Naive thymus-derived CD4-positive, alpha-beta T cell (primary cell): ENCODE measurements at regions not wholly inside any gene's neighbourhood (a gene's known extent, or its start where the extent isn't known, plus 50 kb on each side); places are given as distances from the start of the nearest gene placed in this dataset.

Source experiments
- ATAC-seq: fragments of 150-1000 bp; cut with Tn5 transposase; 2 replicates; pipeline ENCODE4 v1.10.0; 2021; ENCODE audit warnings: mild to moderate bottlenecking, moderate library complexity
- CTCF ChIA-PET: fragments of 350-600 bp; sonication (Branson Sonifier 250); formaldehyde crosslinking; loops from one replicate; lab custom pipeline; 2021; ENCODE audit warnings: antibody characterized with exemption; lab: Charles Lee
- POLR2A ChIA-PET: fragments of 350-600 bp; sonication (Branson Sonifier 250); formaldehyde crosslinking; loops from one replicate; lab custom pipeline; 2021; ENCODE audit warnings: antibody characterized with exemption, inconsistent platforms; lab: Charles Lee
- DNase-seq, 9 donors: peaks; one replicate each; pipeline versions ENCODE4 v3.0.0 to v3.0.0-alpha.2; 2020 to 2022; ENCODE audit warnings: mixed read lengths in 1 of 9
- H3K27ac ChIP-seq: one replicate; pipeline ENCODE4 v1.7.0; 2013; ENCODE audit warnings: mild to moderate bottlenecking, low read depth, low read length, moderate library complexity
- H3K27me3 ChIP-seq, 2 donors: one replicate each; pipeline ENCODE4 v1.7.0; 2013; ENCODE audit warnings: low read length in 2 of 2, mild to moderate bottlenecking in 2 of 2, moderate library complexity in 2 of 2; ENCODE audit not compliant: control insufficient read depth in 2 of 2, insufficient read depth in 2 of 2
- H3K36me3 ChIP-seq, 3 experiments: 1 replicate in 2 of 3; 2 replicates in 1 of 3; pipeline ENCODE4 v1.7.0; 2013; ENCODE audit warnings: low read length in 3 of 3, mild to moderate bottlenecking in 3 of 3, moderate library complexity in 1 of 3; ENCODE audit not compliant: insufficient read depth in 3 of 3, control insufficient read depth in 2 of 3
- H3K4me1 ChIP-seq, 2 donors: one replicate each; pipeline ENCODE4 v1.7.0; 2013; ENCODE audit warnings: low read length in 2 of 2, mild to moderate bottlenecking in 2 of 2, moderate library complexity in 1 of 2; ENCODE audit not compliant: control insufficient read depth in 2 of 2, insufficient read depth in 2 of 2
- H3K4me3 ChIP-seq: 2 replicates; pipeline ENCODE4 v1.7.0; 2013; ENCODE audit warnings: mild to moderate bottlenecking, low read length
- H3K9me3 ChIP-seq, 3 experiments: 1 replicate in 2 of 3; 2 replicates in 1 of 3; pipeline ENCODE4 v1.7.0; 2013; ENCODE audit warnings: low read length in 3 of 3; ENCODE audit not compliant: control insufficient read depth in 2 of 3
- H3K27ac Mint-ChIP-seq, 9 donors: one replicate each; pipeline ENCODE4 v1.8.0; 2020 to 2022; ENCODE audit warnings: mixed read lengths in 9 of 9, mild to moderate bottlenecking in 8 of 9, moderate library complexity in 5 of 9, inconsistent platforms in 2 of 9
- H3K27me3 Mint-ChIP-seq, 5 donors: one replicate each; pipeline ENCODE4 v1.8.0; 2021 to 2022; ENCODE audit warnings: mixed read lengths in 5 of 5, mild to moderate bottlenecking in 1 of 5
- H3K36me3 Mint-ChIP-seq, 5 donors: one replicate each; pipeline ENCODE4 v1.8.0; 2020 to 2022; ENCODE audit warnings: mixed read lengths in 5 of 5, mild to moderate bottlenecking in 3 of 5, inconsistent platforms in 1 of 5
- H3K4me1 Mint-ChIP-seq, 7 donors: one replicate each; pipeline ENCODE4 v1.8.0; 2020 to 2022; ENCODE audit warnings: mixed read lengths in 7 of 7, mild to moderate bottlenecking in 3 of 7, inconsistent platforms in 1 of 7
- H3K4me3 Mint-ChIP-seq, 10 donors: one replicate each; pipeline ENCODE4 v1.8.0; 2020 to 2022; ENCODE audit warnings: mild to moderate bottlenecking in 10 of 10, mixed read lengths in 10 of 10, moderate library complexity in 6 of 10, inconsistent platforms in 2 of 10
- H3K9me3 Mint-ChIP-seq, 11 donors: one replicate each; pipeline ENCODE4 v1.8.0; 2020 to 2022; ENCODE audit warnings: mixed read lengths in 11 of 11, mild to moderate bottlenecking in 4 of 11, inconsistent platforms in 1 of 11, moderate library complexity in 1 of 11
- intact Hi-C, 2 donors: fragments of 100-400 bp; cut with micrococcal nuclease; formaldehyde crosslinking; loops; one replicate each; pipeline ENCODE4 v1.15.1; 2023

DNA sequence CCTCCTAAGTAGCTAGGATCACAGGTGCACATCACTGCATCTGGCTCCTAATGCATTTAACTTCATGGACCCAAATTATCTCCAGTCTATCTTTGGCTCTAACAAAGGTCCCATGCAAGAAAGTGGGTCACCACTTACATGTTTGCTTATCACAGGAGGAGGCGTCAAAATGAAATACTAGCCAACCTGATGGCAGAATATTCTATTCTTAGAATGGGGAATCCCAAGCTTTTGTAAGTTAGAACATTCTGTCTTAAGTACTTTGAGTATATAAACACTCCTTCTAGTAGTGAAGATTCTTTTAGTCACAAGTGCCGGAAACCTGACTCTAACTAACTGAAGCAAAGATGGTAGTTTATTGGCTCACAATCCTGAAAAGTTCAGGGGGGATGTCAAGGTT, 72.0 kb upstream of the ADAMTS9 start:
- ChIA-PET POLR2A (no interaction called here), CTCF (no interaction called here)
- no peaks in the 10 kb centered on the region for H3K36me3 Mint-ChIP-seq
- Histone ChIP-seq H3K4me1 (no peaks in the 10 kb centered on the region), H3K9me3 (no peaks in the 10 kb centered on the region), H3K36me3 (no peaks in the 10 kb centered on the region), H3K27ac (no peak overlapping the region), H3K4me3 (no peak overlapping the region), H3K27me3 (no peaks in the 10 kb centered on the region)
- H3K27ac Mint-ChIP-seq, result no peak overlapping the region
- H3K27me3 Mint-ChIP-seq, result peaks cover 0 to 2% (median 0%) of the 10 kb centered on the region in 5 donors
- no peak overlapping the region for H3K4me3 Mint-ChIP-seq
- ATAC-seq, result no peak
- intact Hi-C loops, result no loop called here
- no peaks in the 10 kb centered on the region for H3K4me1 Mint-ChIP-seq
- no peak for DNase-seq
- peaks cover 0 to 6% (median 2%) of the 10 kb centered on the region in 11 donors for H3K9me3 Mint-ChIP-seq

DNA sequence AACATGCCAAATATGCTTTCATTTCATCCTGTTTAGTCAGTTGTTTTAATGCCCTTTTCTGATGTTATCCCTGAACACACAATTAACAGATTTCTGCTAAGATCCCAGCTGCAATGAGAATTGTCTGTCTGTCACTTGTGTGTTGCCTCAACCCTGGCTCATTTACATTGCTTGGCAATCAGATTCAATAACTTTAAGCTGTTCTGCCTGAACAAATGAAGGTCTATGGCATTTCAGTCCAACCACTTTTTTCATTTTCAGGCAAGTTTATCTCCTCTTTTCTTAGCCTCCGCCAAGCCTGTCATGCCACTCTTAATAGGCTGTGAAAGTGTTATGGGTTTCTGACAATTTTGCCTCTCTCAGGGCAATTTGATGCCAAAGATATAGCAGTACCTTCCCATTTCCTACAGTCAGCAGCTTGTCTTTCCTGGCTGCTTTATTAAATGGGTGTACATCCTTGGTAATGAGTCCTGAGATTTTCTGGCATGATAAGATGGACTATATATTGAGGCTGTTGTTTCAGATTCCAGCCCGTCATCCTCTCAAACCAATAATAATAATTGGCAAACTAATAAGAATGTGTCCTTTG, 68.7 kb upstream of the ADAMTS9 start:
- Histone ChIP-seq H3K4me1 (no peaks in the 10 kb centered on the region), H3K36me3 (no peaks in the 10 kb centered on the region), H3K27ac (no peak overlapping the region), H3K27me3 (no peaks in the 10 kb centered on the region), H3K9me3 (no peaks in the 10 kb centered on the region), H3K4me3 (no peak overlapping the region)
- POLR2A ChIA-PET, result no interaction called here
- Mint-ChIP-seq H3K27ac (no peak overlapping the region), H3K4me1 (no peaks in the 10 kb centered on the region), H3K27me3 (peaks cover 0 to 2% (median 0%) of the 10 kb centered on the region in 5 donors), H3K36me3 (no peaks in the 10 kb centered on the region), H3K9me3 (peaks cover 0 to 8% (median 5%) of the 10 kb centered on the region in 11 donors), H3K4me3 (no peak overlapping the region)
- no peak for ATAC-seq
- intact Hi-C loops, result no loop called here
- DNase-seq, result no peak
- CTCF ChIA-PET, result no interaction called here

DNA sequence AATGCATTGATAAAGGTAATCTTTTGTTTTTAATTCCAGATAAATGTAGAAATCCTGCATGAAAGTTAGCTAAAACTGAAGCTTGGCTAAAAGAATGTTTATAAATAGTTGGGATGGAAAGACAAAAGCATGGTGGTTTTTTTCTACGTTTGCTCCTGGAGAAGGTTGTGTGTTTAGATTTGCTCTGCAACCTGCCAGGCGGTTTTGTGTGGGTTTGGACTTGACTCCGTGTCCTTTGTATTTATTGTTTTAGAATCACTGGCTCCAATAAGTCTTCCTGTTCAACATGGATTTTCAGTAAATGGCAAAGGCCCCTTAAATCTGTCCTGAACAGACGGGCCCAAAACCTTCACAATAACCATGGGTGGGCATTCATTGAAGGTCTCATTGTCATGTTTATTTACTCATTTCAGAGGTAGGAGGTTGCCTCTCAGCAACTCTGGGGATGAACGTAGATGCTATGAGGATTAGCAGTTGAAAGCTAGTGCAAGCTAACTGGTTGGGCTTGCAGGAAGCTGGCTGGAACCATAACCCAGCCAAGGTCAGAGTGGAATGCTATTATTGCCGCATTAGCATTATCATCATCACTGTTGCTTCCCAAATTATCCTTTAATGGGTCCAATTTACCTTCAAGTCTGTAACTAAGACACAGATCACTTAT, 60.6 kb upstream of the ADAMTS9 start:
- Histone ChIP-seq H3K27me3 (no peaks in the 10 kb centered on the region), H3K4me3 (no peak overlapping the region), H3K9me3 (no peaks in the 10 kb centered on the region), H3K4me1 (no peaks in the 10 kb centered on the region), H3K36me3 (no peaks in the 10 kb centered on the region), H3K27ac (no peak overlapping the region)
- intact Hi-C loops, result no loop called here
- Mint-ChIP-seq H3K27ac (no peak overlapping the region), H3K27me3 (peaks cover 0 to 5% (median 0%) of the 10 kb centered on the region in 5 donors), H3K36me3 (no peaks in the 10 kb centered on the region), H3K9me3 (peaks cover 0 to 15% (median 5%) of the 10 kb centered on the region in 11 donors), H3K4me1 (no peaks in the 10 kb centered on the region), H3K4me3 (no peak overlapping the region)
- DNase-seq (no peak), ATAC-seq (no peak)
- POLR2A ChIA-PET, result no interaction called here
- CTCF ChIA-PET, result no interaction called here

DNA sequence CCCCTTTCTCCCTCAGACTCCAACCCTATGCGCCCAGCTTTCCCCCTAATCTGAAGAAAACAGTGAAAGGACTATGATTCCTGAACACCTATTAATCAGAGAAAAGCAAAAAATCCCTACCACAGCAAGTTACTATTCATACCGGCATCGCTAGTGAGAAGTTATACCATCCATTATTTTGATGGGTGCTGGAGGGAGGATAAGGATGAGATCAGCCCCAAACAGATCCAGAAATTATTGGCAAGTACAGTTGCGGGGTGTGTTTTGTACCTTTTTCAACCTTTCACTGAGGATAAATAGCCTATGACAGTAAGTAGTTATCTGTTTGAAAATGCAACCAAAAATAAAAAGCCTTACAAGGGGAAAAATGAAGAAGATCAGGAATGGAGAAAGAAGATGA, 59.9 kb upstream of the ADAMTS9 start:
- Mint-ChIP-seq H3K36me3 (no peaks in the 10 kb centered on the region), H3K4me1 (no peaks in the 10 kb centered on the region), H3K27me3 (peaks cover 0 to 5% (median 0%) of the 10 kb centered on the region in 5 donors), H3K4me3 (no peak overlapping the region), H3K27ac (no peak overlapping the region), H3K9me3 (peaks cover 0 to 11% (median 5%) of the 10 kb centered on the region in 11 donors)
- no peaks in the 10 kb centered on the region for H3K27me3 ChIP-seq
- ATAC-seq (no peak), DNase-seq (no peak)
- POLR2A ChIA-PET, result no interaction called here
- intact Hi-C loops, result no loop called here
- H3K4me1 ChIP-seq, result no peaks in the 10 kb centered on the region
- no peak overlapping the region for H3K4me3 ChIP-seq
- no peak overlapping the region for H3K27ac ChIP-seq
- CTCF ChIA-PET, result no interaction called here
- H3K9me3 ChIP-seq, result no peaks in the 10 kb centered on the region
- H3K36me3 ChIP-seq, result no peaks in the 10 kb centered on the region

DNA sequence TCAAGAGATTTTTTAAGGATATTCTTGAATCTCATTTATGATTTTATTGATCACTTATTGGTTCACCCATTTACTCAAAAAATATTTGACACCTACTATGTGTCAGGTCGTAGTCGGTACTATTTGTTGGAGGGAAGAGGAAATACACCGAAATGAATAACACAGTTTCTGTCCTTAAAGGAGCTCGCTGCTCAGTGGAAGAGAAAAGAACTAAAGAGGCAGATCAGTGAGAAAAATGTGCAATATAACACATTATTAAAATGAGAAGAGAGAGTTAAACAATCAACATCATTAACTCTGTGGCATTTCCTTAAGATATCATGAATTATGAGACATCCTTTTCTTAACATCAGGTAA, 56.1 kb upstream of the ADAMTS9 start:
- POLR2A ChIA-PET, result no interaction called here
- H3K27ac Mint-ChIP-seq, result no peak overlapping the region
- peaks cover 0 to 5% (median 0%) of the 10 kb centered on the region in 5 donors for H3K27me3 Mint-ChIP-seq

DNA sequence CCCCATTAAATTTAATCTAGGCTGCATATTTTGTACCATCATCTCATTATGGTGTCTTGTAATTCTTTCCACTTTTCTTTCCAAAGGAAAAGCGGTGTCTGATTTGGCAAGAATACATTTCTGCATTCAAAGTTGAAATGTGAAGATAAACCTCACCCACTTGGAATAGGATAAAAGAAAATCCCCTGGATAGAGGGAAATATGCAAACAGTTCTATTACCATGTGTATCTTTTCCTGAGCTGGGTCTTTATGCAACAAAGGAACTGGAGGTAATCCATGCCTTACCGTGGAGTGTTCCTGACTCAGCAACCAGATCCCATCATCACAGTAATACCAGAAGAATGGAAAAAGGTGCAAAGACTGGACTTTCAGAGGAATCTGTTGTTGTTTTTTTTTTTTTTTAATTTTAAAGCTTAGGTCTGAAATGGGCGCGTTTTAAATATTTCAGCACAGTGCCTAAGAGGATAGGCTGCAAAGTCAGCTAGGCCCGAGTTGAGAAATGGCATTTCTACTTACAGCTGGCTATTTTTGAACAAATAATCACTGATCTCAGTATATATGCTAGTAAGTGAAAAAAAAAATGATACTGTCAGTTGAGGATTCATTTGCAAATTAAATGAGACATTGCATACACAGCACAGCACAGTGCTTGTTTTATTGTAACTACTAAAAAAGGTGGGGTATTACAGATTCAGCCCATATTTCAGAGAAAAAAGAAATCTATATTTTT, 55.5 kb upstream of the ADAMTS9 start:
- intact Hi-C loops, result no loop called here
- H3K4me3 ChIP-seq, result no peak overlapping the region
- DNase-seq (no peak), ATAC-seq (no peak)
- no peaks in the 10 kb centered on the region for H3K27me3 ChIP-seq
- no peak overlapping the region for H3K4me3 Mint-ChIP-seq
- H3K4me1 Mint-ChIP-seq, result no peaks in the 10 kb centered on the region
- POLR2A ChIA-PET, result no interaction called here
- H3K4me1 ChIP-seq, result no peaks in the 10 kb centered on the region
- CTCF ChIA-PET, result no interaction called here
- H3K36me3 ChIP-seq, result no peaks in the 10 kb centered on the region
- no peaks in the 10 kb centered on the region for H3K9me3 ChIP-seq
- H3K27me3 Mint-ChIP-seq, result peaks cover 0 to 5% (median 0%) of the 10 kb centered on the region in 5 donors
- H3K27ac ChIP-seq, result no peak overlapping the region
- H3K27ac Mint-ChIP-seq, result no peak overlapping the region
- H3K36me3 Mint-ChIP-seq, result no peaks in the 10 kb centered on the region
- H3K9me3 Mint-ChIP-seq, result peaks cover 0 to 18% (median 8%) of the 10 kb centered on the region in 11 donors

More for the DNA sequence above, 56.1 kb upstream of the ADAMTS9 start:
- intact Hi-C loops, result no loop called here
- ATAC-seq (no peak), DNase-seq (no peak)
- no peaks in the 10 kb centered on the region for H3K4me1 Mint-ChIP-seq
- H3K36me3 Mint-ChIP-seq, result no peaks in the 10 kb centered on the region
- Histone ChIP-seq H3K27ac (no peak overlapping the region), H3K27me3 (no peaks in the 10 kb centered on the region), H3K9me3 (no peaks in the 10 kb centered on the region), H3K36me3 (no peaks in the 10 kb centered on the region), H3K4me3 (no peak overlapping the region), H3K4me1 (no peaks in the 10 kb centered on the region)
- CTCF ChIA-PET, result no interaction called here
- H3K4me3 Mint-ChIP-seq, result no peak overlapping the region
- peaks cover 0 to 18% (median 7%) of the 10 kb centered on the region in 11 donors for H3K9me3 Mint-ChIP-seq
